GM04503 (cell line): ENCODE measurements at regions not wholly inside any gene's neighbourhood (a gene's known extent, or its start where the extent isn't known, plus 50 kb on each side); places are given as distances from the start of the nearest gene placed in this dataset.

Source experiments
- DNase-seq: peaks from one replicate; pipeline ENCODE4 v3.0.0-alpha.2; 2012; ENCODE audit warnings: low read depth

GRCh38 chrX:39507034-39507433 lies 590.7 kb downstream of the BCOR start:
- no peak for DNase-seq

GRCh38 chrX:39507617-39508299 lies 590.0 kb downstream of the BCOR start:
- no peak for DNase-seq

GRCh38 chrX:39508300-39508692 lies 589.5 kb downstream of the BCOR start:
- no peak for DNase-seq

GRCh38 chrX:39509157-39509556 lies 588.6 kb downstream of the BCOR start:
- no peak for DNase-seq

- no peak for DNase-seq
Observed at GRCh38 chrX:39513836-39514235, 583.9 kb downstream of the BCOR start.

GRCh38 chrX:39514801-39515200 lies 583.0 kb downstream of the BCOR start:
- no peak for DNase-seq

GRCh38 chrX:39516427-39516841 lies 581.3 kb downstream of the BCOR start:
- no peak for DNase-seq

GRCh38 chrX:39518476-39519029 lies 579.2 kb downstream of the BCOR start:
- DNase-seq, result no peak

GRCh38 chrX:39519030-39519488 lies 578.7 kb downstream of the BCOR start:
- no peak for DNase-seq

- DNase-seq, result no peak
Observed at GRCh38 chrX:39519566-39520301, 578.0 kb downstream of the BCOR start.

- no peak for DNase-seq
Observed at GRCh38 chrX:39525758-39526157, 572.0 kb downstream of the BCOR start.

- peak; percentile 24 for DNase-seq
Observed at GRCh38 chrX:39527025-39527424, 570.7 kb downstream of the BCOR start.

- no peak for DNase-seq
Observed at GRCh38 chrX:39528161-39528916, 569.4 kb downstream of the BCOR start.

- no peak for DNase-seq
Observed at GRCh38 chrX:39532761-39533160, 565.0 kb downstream of the BCOR start.

GRCh38 chrX:39534949-39535348 lies 562.8 kb downstream of the BCOR start:
- no peak for DNase-seq

- no peak for DNase-seq
Observed at GRCh38 chrX:39536211-39536610, 561.5 kb downstream of the BCOR start.

GRCh38 chrX:39541881-39542280 lies 555.9 kb downstream of the BCOR start:
- no peak for DNase-seq

GRCh38 chrX:39542316-39542715 lies 555.4 kb downstream of the BCOR start:
- DNase-seq, result no peak

GRCh38 chrX:39550795-39551361 lies 546.9 kb downstream of the BCOR start:
- no peak for DNase-seq

GRCh38 chrX:39551762-39552161 lies 546.0 kb downstream of the BCOR start:
- no peak for DNase-seq

GRCh38 chrX:39555431-39555830 lies 542.3 kb downstream of the BCOR start:
- no peak for DNase-seq

- no peak for DNase-seq
Observed at GRCh38 chrX:39556056-39556455, 541.7 kb downstream of the BCOR start.
